ENCODE measurements at regions not wholly inside any gene's neighbourhood (a gene's known extent, or its start where the extent isn't known, plus 50 kb on each side); places are given as distances from the start of the nearest gene placed in this dataset.

GRCh38 chr21:27047283-27047657, 80.4 kb upstream of the ADAMTS5 start:
- TF ChIP-seq CTCF (IDR thresholded peaks at IDR 0.05; ENCODE audit: low read depth, low read length): no peak
- TF ChIP-seq MYC (IDR thresholded peaks at IDR 0.05; ENCODE audit: low read depth, low read length): no peak
- no peak for TF ChIP-seq POLR2A (IDR thresholded peaks at IDR 0.05; ENCODE audit: extremely low read depth, insufficient read length)
- TF ChIP-seq, protein P1, sequence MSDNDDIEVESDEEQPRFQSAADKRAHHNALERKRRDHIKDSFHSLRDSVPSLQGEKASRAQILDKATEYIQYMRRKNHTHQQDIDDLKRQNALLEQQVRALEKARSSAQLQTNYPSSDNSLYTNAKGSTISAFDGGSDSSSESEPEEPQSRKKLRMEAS (IDR thresholded peaks at IDR 0.05; ENCODE audit: low read depth, low read length): no peak

Data from NB4 (cell line).